ENCODE measurements at regions not wholly inside any gene's neighbourhood (a gene's known extent, or its start where the extent isn't known, plus 50 kb on each side); places are given as distances from the start of the nearest gene placed in this dataset.

DNA sequence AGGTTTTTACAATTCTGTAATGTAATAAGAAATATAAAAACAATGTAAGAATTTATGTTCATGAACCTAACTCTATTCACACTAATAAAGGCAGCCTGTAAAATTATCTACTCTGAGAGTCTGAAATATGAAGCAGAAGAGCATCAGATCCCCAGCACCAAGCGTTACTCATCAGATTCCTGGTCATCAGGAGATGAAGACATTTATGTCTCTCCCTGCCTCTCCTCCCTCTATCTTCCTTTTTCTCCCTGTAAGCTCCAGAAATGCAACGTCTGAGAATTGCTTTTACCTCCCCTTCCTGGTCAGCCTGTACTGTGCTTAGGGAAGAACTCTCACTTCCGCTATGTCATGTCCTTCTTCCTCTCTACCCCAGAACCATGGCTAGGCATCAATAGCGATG is 114.4 kb upstream of the SLIT3 start:
- TF ChIP-seq, protein P1, sequence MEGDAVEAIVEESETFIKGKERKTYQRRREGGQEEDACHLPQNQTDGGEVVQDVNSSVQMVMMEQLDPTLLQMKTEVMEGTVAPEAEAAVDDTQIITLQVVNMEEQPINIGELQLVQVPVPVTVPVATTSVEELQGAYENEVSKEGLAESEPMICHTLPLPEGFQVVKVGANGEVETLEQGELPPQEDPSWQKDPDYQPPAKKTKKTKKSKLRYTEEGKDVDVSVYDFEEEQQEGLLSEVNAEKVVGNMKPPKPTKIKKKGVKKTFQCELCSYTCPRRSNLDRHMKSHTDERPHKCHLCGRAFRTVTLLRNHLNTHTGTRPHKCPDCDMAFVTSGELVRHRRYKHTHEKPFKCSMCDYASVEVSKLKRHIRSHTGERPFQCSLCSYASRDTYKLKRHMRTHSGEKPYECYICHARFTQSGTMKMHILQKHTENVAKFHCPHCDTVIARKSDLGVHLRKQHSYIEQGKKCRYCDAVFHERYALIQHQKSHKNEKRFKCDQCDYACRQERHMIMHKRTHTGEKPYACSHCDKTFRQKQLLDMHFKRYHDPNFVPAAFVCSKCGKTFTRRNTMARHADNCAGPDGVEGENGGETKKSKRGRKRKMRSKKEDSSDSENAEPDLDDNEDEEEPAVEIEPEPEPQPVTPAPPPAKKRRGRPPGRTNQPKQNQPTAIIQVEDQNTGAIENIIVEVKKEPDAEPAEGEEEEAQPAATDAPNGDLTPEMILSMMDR (IDR thresholded peaks at IDR 0.05; ENCODE audit: low read depth, low read length, missing control alignments): no peak
- in situ Hi-C loops (cut with HindIII; ENCODE audit: low sequenced_read_pairs): no loop called here
- no peak for DNase-seq (ENCODE audit: low read depth)
- no peak overlapping the region for H3K4me3 ChIP-seq (ENCODE audit: low read depth, low read length)

- TF ChIP-seq, protein P1 (IDR thresholded peaks at IDR 0.05; ENCODE audit: low read depth, low read length, missing control alignments): no peak
- H3K4me3 ChIP-seq (ENCODE audit: low read depth, low read length): no peak overlapping the region
- in situ Hi-C loops (cut with HindIII; ENCODE audit: low sequenced_read_pairs): no loop called here
- DNase-seq (ENCODE audit: low read depth): no peak
These were observed 112.5 kb upstream of the SLIT3 start for GRCh38 chr5:169413416-169413815.

GRCh38 chr5:169412831-169413230 is 111.9 kb upstream of the SLIT3 start:
- H3K4me3 ChIP-seq (ENCODE audit: low read depth, low read length): no peak overlapping the region
- in situ Hi-C loops (cut with HindIII; ENCODE audit: low sequenced_read_pairs): no loop called here
- DNase-seq (ENCODE audit: low read depth): no peak
- TF ChIP-seq, protein P1 (IDR thresholded peaks at IDR 0.05; ENCODE audit: low read depth, low read length, missing control alignments): no peak

- TF ChIP-seq, protein P1 (IDR thresholded peaks at IDR 0.05; ENCODE audit: low read depth, low read length, missing control alignments): no peak
- H3K4me3 ChIP-seq (ENCODE audit: low read depth, low read length): no peak overlapping the region
- in situ Hi-C loops (cut with HindIII; ENCODE audit: low sequenced_read_pairs): no loop called here
- no peak for DNase-seq (ENCODE audit: low read depth)
These were observed 111.0 kb upstream of the SLIT3 start for GRCh38 chr5:169411786-169412430.

GRCh38 chr5:169410996-169411783 is 110.3 kb upstream of the SLIT3 start:
- no peak overlapping the region for H3K4me3 ChIP-seq (ENCODE audit: low read depth, low read length)
- in situ Hi-C loops (cut with HindIII; ENCODE audit: low sequenced_read_pairs): no loop called here
- TF ChIP-seq, protein P1 (IDR thresholded peaks at IDR 0.05; ENCODE audit: low read depth, low read length, missing control alignments): no peak
- no peak for DNase-seq (ENCODE audit: low read depth)

GRCh38 chr5:169408731-169409130 is 107.8 kb upstream of the SLIT3 start:
- TF ChIP-seq, protein P1 (IDR thresholded peaks at IDR 0.05; ENCODE audit: low read depth, low read length, missing control alignments): no peak
- no peak overlapping the region for H3K4me3 ChIP-seq (ENCODE audit: low read depth, low read length)
- no peak for DNase-seq (ENCODE audit: low read depth)
- in situ Hi-C loops (cut with HindIII; ENCODE audit: low sequenced_read_pairs): no loop called here
